Testis (tissue), 2 donors: ENCODE measurements at regions not wholly inside any gene's neighbourhood (a gene's known extent, or its start where the extent isn't known, plus 50 kb on each side); places are given as distances from the start of the nearest gene placed in this dataset.

ENCODE experiments used
- CTCF ChIP-seq, 3 experiments: fragments of 450-650 bp in 2 of 3; fragments of 200-600 bp in 1 of 3; sonication (generic) in 1 of 3; IDR thresholded peaks; one replicate each; pipeline ENCODE4 v1.5.1; 2016 to 2019; ENCODE audit warnings: antibody characterized with exemption in 3 of 3, mild to moderate bottlenecking in 2 of 3, moderate library complexity in 1 of 3
- POLR2A ChIP-seq: fragments of 450-650 bp; IDR thresholded peaks from one replicate; pipeline ENCODE4 v1.6.1; 2017; ENCODE audit warnings: antibody characterized with exemption, mild to moderate bottlenecking, moderate library complexity

GRCh38 chr2:5825686-5826085 lies 133.5 kb downstream of the SOX11 start:
- no peak for TF ChIP-seq CTCF (IDR thresholded peaks at IDR 0.05)
- no peak for TF ChIP-seq POLR2A
